ENCODE measurements at regions not wholly inside any gene's neighbourhood (a gene's known extent, or its start where the extent isn't known, plus 50 kb on each side); places are given as distances from the start of the nearest gene placed in this dataset.

DNA sequence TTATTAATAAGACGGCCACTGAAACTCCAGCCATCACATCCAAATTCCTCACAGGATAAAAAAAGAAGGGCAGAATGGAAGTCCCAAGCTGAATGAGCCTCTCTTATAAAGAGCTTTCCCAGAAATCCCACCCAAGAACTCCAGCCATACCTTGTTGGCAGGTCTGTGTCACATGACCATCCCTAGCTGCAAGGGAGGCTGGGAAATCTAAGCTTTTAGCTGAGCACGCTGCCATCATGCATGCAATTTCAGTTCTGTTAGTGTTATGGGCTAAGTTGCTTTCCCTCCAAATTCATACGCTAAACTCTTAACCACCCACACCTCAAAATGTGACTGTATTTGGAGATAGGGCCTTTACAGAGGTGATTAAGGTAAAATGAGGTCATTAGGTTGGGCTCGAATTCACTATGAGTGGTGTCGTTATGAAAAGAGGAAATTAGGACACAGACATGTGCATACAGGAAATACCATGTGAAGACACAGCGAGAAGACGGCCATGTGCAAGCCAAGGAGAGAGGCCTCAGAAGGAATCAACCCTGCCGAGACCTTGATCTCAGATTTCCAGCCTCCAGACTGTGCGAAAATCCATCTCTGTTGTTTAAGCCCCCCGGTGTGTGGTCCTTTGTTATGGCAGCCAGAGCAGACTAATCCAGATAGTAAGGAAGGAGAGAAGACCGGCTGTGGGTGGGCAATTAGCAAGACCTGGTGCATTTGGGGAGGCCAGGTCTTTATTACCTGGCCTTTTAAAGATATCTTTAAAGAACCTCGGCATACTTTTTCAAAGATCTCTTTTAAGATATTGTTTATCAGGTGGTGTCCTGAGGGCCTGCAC, 317.6 kb downstream of the BCOR start:
- ChIA-PET CTCF (no interaction called here), POLR2A (no interaction called here)
- no peak for DNase-seq (ENCODE audit: low read depth, low spot score)
- H3K4me3 ChIP-seq (ENCODE audit: low read depth, low read length) = no peak overlapping the region
- TF ChIP-seq, protein P1, sequence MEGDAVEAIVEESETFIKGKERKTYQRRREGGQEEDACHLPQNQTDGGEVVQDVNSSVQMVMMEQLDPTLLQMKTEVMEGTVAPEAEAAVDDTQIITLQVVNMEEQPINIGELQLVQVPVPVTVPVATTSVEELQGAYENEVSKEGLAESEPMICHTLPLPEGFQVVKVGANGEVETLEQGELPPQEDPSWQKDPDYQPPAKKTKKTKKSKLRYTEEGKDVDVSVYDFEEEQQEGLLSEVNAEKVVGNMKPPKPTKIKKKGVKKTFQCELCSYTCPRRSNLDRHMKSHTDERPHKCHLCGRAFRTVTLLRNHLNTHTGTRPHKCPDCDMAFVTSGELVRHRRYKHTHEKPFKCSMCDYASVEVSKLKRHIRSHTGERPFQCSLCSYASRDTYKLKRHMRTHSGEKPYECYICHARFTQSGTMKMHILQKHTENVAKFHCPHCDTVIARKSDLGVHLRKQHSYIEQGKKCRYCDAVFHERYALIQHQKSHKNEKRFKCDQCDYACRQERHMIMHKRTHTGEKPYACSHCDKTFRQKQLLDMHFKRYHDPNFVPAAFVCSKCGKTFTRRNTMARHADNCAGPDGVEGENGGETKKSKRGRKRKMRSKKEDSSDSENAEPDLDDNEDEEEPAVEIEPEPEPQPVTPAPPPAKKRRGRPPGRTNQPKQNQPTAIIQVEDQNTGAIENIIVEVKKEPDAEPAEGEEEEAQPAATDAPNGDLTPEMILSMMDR (IDR thresholded peaks at IDR 0.05; ENCODE audit: insufficient read depth, low read length, missing control alignments) = no peak

DNA sequence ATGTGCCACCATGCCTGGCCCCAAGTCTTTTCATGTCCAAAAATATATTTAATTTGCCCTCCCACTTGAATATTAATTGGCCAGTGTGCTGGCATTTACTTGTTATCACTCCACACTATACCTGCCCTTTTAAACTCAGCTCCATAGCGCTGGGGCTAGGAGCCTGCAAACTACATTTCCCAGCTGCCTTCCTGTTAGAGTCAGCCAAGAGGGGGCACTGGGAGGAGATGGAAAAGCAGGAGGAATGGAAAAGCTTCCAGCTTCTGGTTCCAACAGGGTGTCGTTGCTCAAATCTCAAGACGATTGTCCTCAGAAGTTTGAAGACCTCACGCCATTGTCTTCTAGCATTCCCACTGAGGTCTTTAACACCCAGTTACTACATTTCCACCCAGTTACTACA, 315.5 kb downstream of the BCOR start:
- ChIA-PET POLR2A (no interaction called here), CTCF (interaction anchor here (0.6 kb wide), 1 partner anchor 153 kb away, joined by 3 read pairs; no protein-coding TSS in a partner anchor)
- no peak overlapping the region for H3K4me3 ChIP-seq (ENCODE audit: low read depth, low read length)
- DNase-seq (ENCODE audit: low read depth, low spot score) = no peak
- TF ChIP-seq, protein P1 (IDR thresholded peaks at IDR 0.05; ENCODE audit: insufficient read depth, low read length, missing control alignments) = no peak

DNA sequence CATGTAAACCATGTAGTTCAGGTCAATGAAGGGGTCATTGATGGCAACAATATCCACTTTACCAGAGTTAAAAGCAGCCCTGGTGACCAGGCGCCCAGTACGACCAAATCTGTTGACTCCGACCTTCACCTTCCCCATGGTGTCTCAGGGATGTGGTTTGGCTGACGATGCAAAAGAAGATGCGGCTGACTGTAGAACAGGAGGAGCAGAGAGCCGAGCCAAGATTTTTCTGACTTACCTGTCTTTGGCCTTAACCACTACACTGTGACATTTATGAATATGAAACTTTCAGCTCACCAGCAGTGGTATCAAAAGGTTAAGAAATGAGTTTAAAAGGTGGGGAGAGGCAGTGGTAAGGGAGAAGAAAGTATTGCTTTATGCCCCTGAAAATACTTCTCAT, 309.8 kb downstream of the BCOR start:
- H3K4me3 ChIP-seq (ENCODE audit: low read depth, low read length) = no peak overlapping the region
- TF ChIP-seq, protein P1 (IDR thresholded peaks at IDR 0.05; ENCODE audit: insufficient read depth, low read length, missing control alignments) = no peak
- no peak for DNase-seq (ENCODE audit: low read depth, low spot score)
- POLR2A ChIA-PET = no interaction called here
- CTCF ChIA-PET = no interaction called here

DNA sequence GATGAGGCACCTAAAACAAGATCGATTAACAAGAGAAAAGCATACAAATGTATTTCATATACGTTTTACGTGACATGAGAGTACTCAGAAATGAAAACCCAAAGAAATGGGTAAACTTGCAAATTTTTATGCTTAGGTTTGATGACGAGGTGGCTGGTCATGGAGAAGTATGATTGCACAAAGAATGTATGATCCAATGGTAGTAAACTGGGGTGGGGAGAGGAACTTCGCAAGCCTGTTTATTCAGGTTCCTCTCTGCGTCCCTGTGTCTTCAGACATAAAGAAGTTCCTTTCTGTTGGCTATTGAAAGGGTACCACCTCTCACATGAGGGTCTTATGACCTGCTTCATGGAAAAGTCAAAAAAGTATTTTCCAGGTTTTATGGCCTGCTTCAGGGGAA, 309.2 kb downstream of the BCOR start:
- TF ChIP-seq, protein P1 (IDR thresholded peaks at IDR 0.05; ENCODE audit: insufficient read depth, low read length, missing control alignments) = no peak
- CTCF ChIA-PET = no interaction called here
- POLR2A ChIA-PET = no interaction called here
- no peak overlapping the region for H3K4me3 ChIP-seq (ENCODE audit: low read depth, low read length)
- no peak for DNase-seq (ENCODE audit: low read depth, low spot score)

DNA sequence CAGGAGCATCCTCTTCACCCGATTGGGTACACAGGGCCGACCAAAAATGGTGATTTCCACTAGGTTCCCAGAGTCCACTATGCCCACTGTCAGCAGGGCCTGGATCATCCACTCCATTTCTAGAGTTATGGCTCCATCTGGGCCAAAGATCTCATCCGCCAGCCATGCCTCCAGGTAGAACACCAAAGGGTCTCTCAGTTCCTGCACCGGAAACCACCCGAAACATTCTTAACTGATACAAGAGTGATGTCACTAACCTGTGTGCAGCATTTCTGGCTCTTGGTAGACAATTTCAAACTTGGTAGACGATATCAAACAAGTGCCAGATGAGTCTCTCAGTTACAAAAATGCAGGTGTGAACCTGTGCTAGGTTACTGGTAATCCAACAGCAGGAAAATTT, 306.1 kb downstream of the BCOR start:
- CTCF ChIA-PET = no interaction called here
- DNase-seq (ENCODE audit: low read depth, low spot score) = no peak
- POLR2A ChIA-PET = no interaction called here
- TF ChIP-seq, protein P1 (IDR thresholded peaks at IDR 0.05; ENCODE audit: insufficient read depth, low read length, missing control alignments) = no peak
- H3K4me3 ChIP-seq (ENCODE audit: low read depth, low read length) = no peak overlapping the region

DNA sequence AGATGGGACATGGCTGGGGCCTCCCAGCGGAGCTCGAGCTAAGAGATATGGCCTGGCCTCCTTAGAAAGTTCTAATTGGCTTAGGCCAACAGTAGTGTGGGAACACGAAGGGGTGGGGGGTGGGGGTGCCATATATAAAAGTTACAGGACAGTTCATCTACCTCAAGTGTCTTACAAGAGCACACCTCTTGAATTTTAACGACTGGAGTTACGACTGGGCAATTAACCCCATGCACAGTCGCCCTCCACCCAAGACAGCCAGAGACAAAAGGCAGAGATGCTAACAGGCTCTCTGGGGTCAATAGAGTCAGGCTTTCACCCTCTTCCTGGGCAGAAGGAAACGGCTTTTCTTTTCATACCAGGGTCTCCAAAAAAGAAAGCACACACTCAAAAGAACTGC, 302.2 kb downstream of the BCOR start:
- POLR2A ChIA-PET = no interaction called here
- TF ChIP-seq, protein P1 (IDR thresholded peaks at IDR 0.05; ENCODE audit: insufficient read depth, low read length, missing control alignments) = no peak
- CTCF ChIA-PET = no interaction called here
- no peak for DNase-seq (ENCODE audit: low read depth, low spot score)
- H3K4me3 ChIP-seq (ENCODE audit: low read depth, low read length) = no peak overlapping the region
